H9 (cell line): ENCODE measurements at regions not wholly inside any gene's neighbourhood (a gene's known extent, or its start where the extent isn't known, plus 50 kb on each side); places are given as distances from the start of the nearest gene placed in this dataset.

Source experiments
- DNase-seq: peaks from one replicate; pipeline ENCODE4 v3.0.0-alpha.2; 2017
- H2AFZ ChIP-seq: one replicate; pipeline ENCODE4 v1.6.1; 2013; ENCODE audit warnings: mild to moderate bottlenecking, low read length, control low read depth, moderate library complexity
- H2AK5ac ChIP-seq: 2 replicates; pipeline ENCODE4 v1.6.1; 2013; ENCODE audit warnings: low read length, control low read depth, mixed read lengths; ENCODE audit not compliant: insufficient read length
- H2BK120ac ChIP-seq: one replicate; pipeline ENCODE4 v1.6.1; 2013; ENCODE audit warnings: low read depth, mild to moderate bottlenecking, low read length, control low read depth, inconsistent platforms; ENCODE audit not compliant: poor library complexity, severe bottlenecking
- H2BK12ac ChIP-seq: 2 replicates; pipeline ENCODE4 v1.6.1; 2013; ENCODE audit warnings: low read length, control low read depth, mixed read lengths, low read depth; ENCODE audit not compliant: insufficient read length
- H2BK15ac ChIP-seq: 2 replicates; pipeline ENCODE4 v1.6.1; 2013; ENCODE audit warnings: low read depth, low read length, control low read depth
- H2BK20ac ChIP-seq: one replicate; pipeline ENCODE4 v1.6.1; 2013; ENCODE audit warnings: low read depth, mild to moderate bottlenecking, low read length, control low read depth, inconsistent platforms; ENCODE audit not compliant: poor library complexity, severe bottlenecking
- H2BK5ac ChIP-seq: 2 replicates; pipeline ENCODE4 v1.6.1; 2013; ENCODE audit warnings: low read length, control low read depth, mixed read lengths; ENCODE audit not compliant: insufficient read length
- H3K14ac ChIP-seq: 2 replicates; pipeline ENCODE4 v1.6.1; 2013; ENCODE audit warnings: low read length, control low read depth; ENCODE audit not compliant: insufficient read depth
- H3K18ac ChIP-seq: 2 replicates; pipeline ENCODE4 v1.6.1; 2013; ENCODE audit warnings: low read depth, mild to moderate bottlenecking, mixed read lengths, low read length, control low read depth; ENCODE audit not compliant: insufficient read length
- H3K23ac ChIP-seq: 2 replicates; pipeline ENCODE4 v1.6.1; 2013; ENCODE audit warnings: low read length, control low read depth, mixed read lengths, low read depth; ENCODE audit not compliant: insufficient read length
- H3K23me2 ChIP-seq: 2 replicates; pipeline ENCODE4 v1.6.1; 2013; ENCODE audit warnings: low read depth, mild to moderate bottlenecking, mixed read lengths, low read length, control low read depth; ENCODE audit not compliant: insufficient read length, poor library complexity, severe bottlenecking
- H3K27ac ChIP-seq: 2 replicates; pipeline ENCODE4 v1.5.1; 2013; ENCODE audit warnings: low read length, control low read depth, mixed read lengths, low read depth; ENCODE audit not compliant: insufficient read length
- H3K27me3 ChIP-seq: 2 replicates; pipeline ENCODE4 v1.6.1; 2013; ENCODE audit warnings: low read length, control low read depth, inconsistent platforms; ENCODE audit not compliant: insufficient read depth
- H3K4ac ChIP-seq: 2 replicates; pipeline ENCODE4 v1.6.1; 2013; ENCODE audit warnings: low read depth, mild to moderate bottlenecking, control low read depth, inconsistent platforms, low read length, moderate library complexity
- H3K4me1 ChIP-seq: 2 replicates; pipeline ENCODE4 v1.6.1; 2013; ENCODE audit warnings: low read length, control low read depth, inconsistent platforms; ENCODE audit not compliant: insufficient read depth
- H3K4me2 ChIP-seq: 2 replicates; pipeline ENCODE4 v1.6.1; 2013; ENCODE audit warnings: low read length, control low read depth, mixed read lengths; ENCODE audit not compliant: insufficient read length, insufficient read depth
- H3K56ac ChIP-seq: 2 replicates; pipeline ENCODE4 v1.6.1; 2013; ENCODE audit warnings: low read depth, mild to moderate bottlenecking, mixed read lengths, low read length, control low read depth; ENCODE audit not compliant: insufficient read length
- H3K79me1 ChIP-seq: 2 replicates; pipeline ENCODE4 v1.6.1; 2013; ENCODE audit warnings: low read depth, mild to moderate bottlenecking, moderate library complexity, low read length, control low read depth, inconsistent platforms; ENCODE audit not compliant: insufficient read depth, poor library complexity, severe bottlenecking
- H3K79me2 ChIP-seq: 2 replicates; pipeline ENCODE4 v1.6.1; 2013; ENCODE audit warnings: low read length, control low read depth, inconsistent platforms; ENCODE audit not compliant: insufficient read depth
- H3K9ac ChIP-seq: 2 replicates; pipeline ENCODE4 v1.6.1; 2013; ENCODE audit warnings: low read length, control low read depth, mixed read lengths; ENCODE audit not compliant: insufficient read length; ENCODE audit errors: extremely low read depth
- H3K9me3 ChIP-seq: one replicate; pipeline ENCODE4 v1.6.1; 2013; ENCODE audit warnings: low read depth, low read length, inconsistent platforms; ENCODE audit not compliant: control insufficient read depth
- H3T11ph ChIP-seq: one replicate; pipeline ENCODE4 v1.6.1; 2013; ENCODE audit warnings: mild to moderate bottlenecking, low read length, control low read depth, inconsistent platforms
- H4K20me1 ChIP-seq: one replicate; pipeline ENCODE4 v1.6.1; 2013; ENCODE audit not compliant: control insufficient read depth, insufficient read length, insufficient read depth
- H4K5ac ChIP-seq: 2 replicates; pipeline ENCODE4 v1.6.1; 2013; ENCODE audit warnings: low read depth, mild to moderate bottlenecking, mixed read lengths, low read length, control low read depth; ENCODE audit not compliant: insufficient read length
- H4K8ac ChIP-seq: replicated peaks from 2 replicates; pipeline ENCODE4 v1.6.1; 2013; ENCODE audit warnings: low read length, control low read depth, mixed read lengths, low read depth; ENCODE audit not compliant: insufficient read length
- H4K91ac ChIP-seq: 2 replicates; pipeline ENCODE4 v1.6.1; 2013; ENCODE audit warnings: low read depth, mild to moderate bottlenecking, moderate library complexity, mixed read lengths, low read length, control low read depth; ENCODE audit not compliant: insufficient read length
- H3K27ac Mint-ChIP-seq, 3 experiments: 2 replicates in 2 of 3; 3 replicates in 1 of 3; pipeline ENCODE4 v1.8.0; 2020 to 2021; ENCODE audit warnings: mixed read lengths in 3 of 3, mild to moderate bottlenecking in 1 of 3, moderate library complexity in 1 of 3
- H3K27me3 Mint-ChIP-seq: 2 replicates; pipeline ENCODE4 v1.8.0; 2021; ENCODE audit warnings: low read depth, mild to moderate bottlenecking, moderate library complexity, mixed read lengths
- H3K36me3 Mint-ChIP-seq, 3 experiments: 2 replicates in 2 of 3; 3 replicates in 1 of 3; pipeline ENCODE4 v1.8.0; 2020 to 2021; ENCODE audit warnings: low read depth in 3 of 3, mixed read lengths in 3 of 3; ENCODE audit not compliant: insufficient read depth in 1 of 3
- H3K4me1 Mint-ChIP-seq, 2 experiments: 2 replicates each; pipeline ENCODE4 v1.8.0; 2020; ENCODE audit warnings: mixed read lengths in 2 of 2
- H3K4me3 Mint-ChIP-seq, 2 experiments: 2 replicates in 1 of 2; 3 replicates in 1 of 2; pipeline ENCODE4 v1.8.0; 2020 to 2021; ENCODE audit warnings: mild to moderate bottlenecking in 2 of 2, mixed read lengths in 2 of 2, moderate library complexity in 1 of 2
- H3K9me3 Mint-ChIP-seq, 2 experiments: 2 replicates in 1 of 2; 3 replicates in 1 of 2; pipeline ENCODE4 v1.8.0; 2020; ENCODE audit warnings: mild to moderate bottlenecking in 2 of 2, mixed read lengths in 2 of 2, moderate library complexity in 1 of 2
- CTCF ChIP-seq: fragments of 200-600 bp; sonication (generic); conservative IDR thresholded peaks from 3 replicates; pipeline ENCODE4 v1.8.0; 2021; ENCODE audit warnings: antibody characterized with exemption, mild to moderate bottlenecking
- WGBS: extraction: QIAGEN DNeasy Blood & Tissue Kit; methylation state at CpG from one replicate; pipeline ENCODE4 v1.1.7; 2013; ENCODE audit warnings: missing lambda C conversion rate, low lambda C conversion rate, mixed read lengths; ENCODE audit not compliant: insufficient read length; ENCODE audit errors: extremely low coverage; 5-methylcytosine and 5-hydroxymethylcytosine counted together

DNA sequence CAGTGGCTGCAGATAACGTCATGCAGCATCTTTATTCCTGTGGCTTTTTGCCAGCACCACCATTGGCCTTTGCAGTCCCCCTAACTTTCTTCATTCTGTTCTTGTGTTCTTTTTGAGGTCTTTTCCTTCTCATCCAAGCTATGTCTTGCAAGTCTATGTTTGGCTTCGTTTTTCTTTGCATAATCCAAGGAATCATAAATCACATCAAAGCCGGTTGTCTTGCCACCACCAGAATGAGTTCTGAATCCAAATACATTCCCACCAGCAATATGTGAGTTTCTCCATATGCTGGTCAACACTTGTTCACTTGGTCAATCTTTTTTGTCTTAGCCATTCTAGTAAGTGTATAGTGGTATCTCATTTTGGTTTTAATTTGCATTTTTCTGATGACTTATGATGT is 70.6 kb upstream of the AK4 start:
- Histone ChIP-seq H3K56ac (no peak overlapping the region), H3K9me3 (no peaks in the 10 kb centered on the region), H2BK12ac (no peak overlapping the region), H2AFZ (no peak overlapping the region), H2AK5ac (no peak overlapping the region), H2BK20ac (no peak overlapping the region), H3K79me1 (no peaks in the 10 kb centered on the region), H3K27ac (no peak overlapping the region), H2BK120ac (no peak overlapping the region), H3K27me3 (no peaks in the 10 kb centered on the region), H4K20me1 (no peaks in the 10 kb centered on the region), H3K23me2 (no peaks in the 10 kb centered on the region), H3K23ac (no peak overlapping the region), H3K18ac (no peak overlapping the region), H4K8ac (no peak overlapping the region), H3K9ac (no peak overlapping the region), H3K4me1 (no peaks in the 10 kb centered on the region), H4K5ac (no peak overlapping the region), H4K91ac (no peak overlapping the region), H2BK5ac (no peak overlapping the region), H2BK15ac (no peak overlapping the region), H3K4ac (no peak overlapping the region), H3K14ac (no peak overlapping the region), H3K79me2 (no peaks in the 10 kb centered on the region), H3K4me2 (no peak overlapping the region), H3T11ph (no peak overlapping the region)
- H3K36me3 Mint-ChIP-seq = no peaks in the 10 kb centered on the region
- no CpG with 5 or more reads among the region's 3 CpGs for WGBS
- DNase-seq = no peak
- no peak overlapping the region for H3K4me3 Mint-ChIP-seq
- no peak overlapping the region for H3K27ac Mint-ChIP-seq
- H3K9me3 Mint-ChIP-seq = no peaks in the 10 kb centered on the region
- H3K27me3 Mint-ChIP-seq = peaks cover 5% of the 10 kb centered on the region; the same call in 1 of the 2 replicates
- TF ChIP-seq CTCF = no peak
- no peaks in the 10 kb centered on the region for H3K4me1 Mint-ChIP-seq
